Mucosa of rectum (tissue), 2 donors: ENCODE measurements at regions not wholly inside any gene's neighbourhood (a gene's known extent, or its start where the extent isn't known, plus 50 kb on each side); places are given as distances from the start of the nearest gene placed in this dataset.

ENCODE experiments used
- H3K27ac ChIP-seq, 2 donors: one replicate each; pipeline ENCODE4 v1.7.0; 2013; ENCODE audit warnings: inconsistent platforms in 2 of 2, low read depth in 2 of 2, low read length in 2 of 2
- H3K27me3 ChIP-seq, 2 donors: one replicate each; pipeline ENCODE4 v1.7.0; 2013; ENCODE audit warnings: low read length in 2 of 2; ENCODE audit not compliant: control insufficient read depth in 2 of 2, insufficient read depth in 2 of 2
- H3K36me3 ChIP-seq, 2 donors: one replicate each; pipeline ENCODE4 v1.7.0; 2013; ENCODE audit warnings: low read length in 2 of 2; ENCODE audit not compliant: control insufficient read depth in 2 of 2, insufficient read depth in 2 of 2
- H3K4me1 ChIP-seq, 2 donors: one replicate each; pipeline ENCODE4 v1.7.0; 2013; ENCODE audit warnings: low read length in 2 of 2, mild to moderate bottlenecking in 1 of 2; ENCODE audit not compliant: control insufficient read depth in 2 of 2, insufficient read depth in 2 of 2
- H3K4me3 ChIP-seq, 2 donors: one replicate each; pipeline ENCODE4 v1.7.0; 2013; ENCODE audit warnings: low read length in 2 of 2
- H3K9ac ChIP-seq, 2 donors: one replicate each; pipeline ENCODE4 v1.7.0; 2013; ENCODE audit warnings: low read length in 2 of 2, low read depth in 1 of 2, mild to moderate bottlenecking in 1 of 2
- H3K9me3 ChIP-seq, 2 donors: one replicate each; pipeline ENCODE4 v1.7.0; 2013; ENCODE audit warnings: low read length in 2 of 2; ENCODE audit not compliant: control insufficient read depth in 2 of 2
- donor health status: healthy.
- donor health status: Normal muscosa, but diverticular disease.

DNA sequence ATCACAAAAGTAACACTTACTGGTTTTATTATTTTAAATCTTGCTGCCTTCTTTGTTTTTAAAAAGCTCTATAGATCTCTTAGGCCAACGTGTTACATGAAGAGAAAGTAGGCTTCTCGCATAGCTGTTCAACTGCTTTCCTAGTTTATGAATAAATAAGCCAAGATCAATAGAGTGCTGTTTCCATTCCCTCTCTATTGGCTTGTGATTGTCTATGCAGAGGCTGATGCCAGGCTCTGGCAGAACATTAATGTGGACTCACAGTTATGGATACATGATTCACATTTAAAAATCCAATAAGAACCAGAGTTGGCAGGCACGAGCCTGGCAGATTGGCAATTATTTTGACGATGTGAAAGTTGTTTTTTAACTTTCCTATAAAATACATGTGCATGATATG lies 137.5 kb downstream of the GNAT3 start:
- no peak overlapping the region for H3K4me3 ChIP-seq
- H3K4me1 ChIP-seq = no peaks in the 10 kb centered on the region
- no peak overlapping the region for H3K27ac ChIP-seq
- H3K36me3 ChIP-seq = no peaks in the 10 kb centered on the region
- H3K9ac ChIP-seq = no peak overlapping the region
- H3K9me3 ChIP-seq = no peaks in the 10 kb centered on the region
- H3K27me3 ChIP-seq = no peaks in the 10 kb centered on the region

GRCh38 chr7:80373429-80374032 lies 138.3 kb downstream of the GNAT3 start:
- Histone ChIP-seq H3K9ac (no peak overlapping the region), H3K27ac (no peak overlapping the region), H3K36me3 (no peaks in the 10 kb centered on the region), H3K4me3 (no peak overlapping the region), H3K9me3 (no peaks in the 10 kb centered on the region), H3K4me1 (no peaks in the 10 kb centered on the region), H3K27me3 (no peaks in the 10 kb centered on the region)

GRCh38 chr7:80372415-80372814 lies 139.4 kb downstream of the GNAT3 start:
- H3K4me1 ChIP-seq = no peaks in the 10 kb centered on the region

DNA sequence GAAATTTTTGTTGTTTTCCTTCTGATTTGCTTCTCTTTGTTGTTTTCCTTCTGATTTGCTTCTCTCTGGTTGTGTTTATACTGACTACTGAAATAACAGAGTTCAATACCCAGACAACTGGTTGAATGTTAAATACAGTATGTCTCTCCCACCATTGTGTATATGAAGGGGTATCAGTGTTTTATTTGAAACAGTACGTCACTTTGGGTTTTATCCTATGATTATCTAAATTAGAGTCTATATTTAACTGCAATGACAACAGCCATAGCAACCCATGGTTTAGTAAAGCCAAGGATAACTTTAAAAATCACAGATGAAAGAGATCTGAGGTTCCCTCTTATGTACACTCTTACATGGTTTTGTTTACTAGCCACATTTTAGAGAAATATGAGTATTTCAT lies 141.3 kb downstream of the GNAT3 start:
- H3K9ac ChIP-seq = no peak overlapping the region
- no peaks in the 10 kb centered on the region for H3K4me1 ChIP-seq
- H3K4me3 ChIP-seq = no peak overlapping the region
- no peaks in the 10 kb centered on the region for H3K27me3 ChIP-seq
- no peak overlapping the region for H3K27ac ChIP-seq
- no peaks in the 10 kb centered on the region for H3K36me3 ChIP-seq
- H3K9me3 ChIP-seq = peaks cover 0 to 5% of the 10 kb centered on the region in 2 donors

More at GRCh38 chr7:80372415-80372814, 139.4 kb downstream of the GNAT3 start:
- Histone ChIP-seq H3K9ac (no peak overlapping the region), H3K36me3 (no peaks in the 10 kb centered on the region), H3K9me3 (no peaks in the 10 kb centered on the region), H3K27me3 (no peaks in the 10 kb centered on the region), H3K4me3 (no peak overlapping the region), H3K27ac (no peak overlapping the region)

DNA sequence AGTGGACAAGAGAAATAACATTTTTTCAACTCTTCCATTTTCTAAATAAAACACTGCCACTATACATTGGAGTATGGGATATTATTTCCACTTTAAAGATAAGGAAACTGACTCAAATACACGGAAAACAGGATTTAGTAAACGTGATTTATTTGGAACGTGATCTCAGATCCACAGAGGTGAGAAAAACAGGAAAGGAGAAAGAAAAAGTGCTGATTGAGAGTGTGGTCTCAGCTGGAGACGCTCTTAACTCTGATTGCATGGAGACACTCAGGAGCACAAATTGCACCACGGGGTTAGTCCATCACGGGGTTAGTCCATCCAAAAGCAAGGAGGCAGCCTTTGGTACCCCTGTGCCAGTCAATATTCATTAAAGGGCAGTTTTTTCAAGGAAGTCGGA lies 142.5 kb downstream of the GNAT3 start:
- no peak overlapping the region for H3K27ac ChIP-seq
- H3K36me3 ChIP-seq = no peaks in the 10 kb centered on the region
- H3K4me1 ChIP-seq = no peaks in the 10 kb centered on the region
- no peaks in the 10 kb centered on the region for H3K27me3 ChIP-seq
- no peak overlapping the region for H3K4me3 ChIP-seq
- peaks cover 0 to 5% of the 10 kb centered on the region in 2 donors for H3K9me3 ChIP-seq
- no peak overlapping the region for H3K9ac ChIP-seq

- Histone ChIP-seq H3K9me3 (peaks cover 0 to 5% of the 10 kb centered on the region in 2 donors), H3K4me3 (no peak overlapping the region), H3K4me1 (no peaks in the 10 kb centered on the region), H3K27ac (no peak overlapping the region), H3K9ac (no peak overlapping the region), H3K36me3 (no peaks in the 10 kb centered on the region), H3K27me3 (no peaks in the 10 kb centered on the region)
Measured at GRCh38 chr7:80362677-80363076, 149.2 kb downstream of the GNAT3 start.

DNA sequence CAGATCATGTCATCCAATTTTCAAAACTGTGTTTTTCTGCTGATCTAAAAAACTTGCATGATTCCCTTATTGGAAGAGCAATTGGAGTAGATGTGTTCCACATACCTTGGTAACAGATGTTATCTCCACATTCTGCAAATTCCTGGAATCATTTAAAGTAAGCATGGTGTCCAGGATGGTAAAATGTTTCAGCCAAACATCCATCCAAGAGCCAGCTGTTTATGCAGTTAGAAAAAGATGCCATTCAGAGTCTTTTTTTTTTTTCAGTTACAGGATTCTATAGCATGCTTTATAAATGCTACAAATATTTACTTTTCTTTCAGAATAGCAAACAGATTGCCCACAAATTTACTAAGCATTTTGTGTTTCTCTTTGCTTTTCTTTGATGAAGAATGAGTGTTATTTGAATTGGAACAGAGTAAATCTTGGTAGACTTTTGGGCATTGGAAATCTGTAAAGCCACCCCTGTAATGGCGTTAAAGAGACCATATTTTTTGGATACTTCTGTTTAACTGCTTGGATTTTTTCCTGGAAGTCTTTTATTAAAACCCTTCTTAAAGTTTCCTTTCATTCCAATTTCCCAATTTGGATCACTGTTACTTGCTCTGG lies 149.8 kb downstream of the GNAT3 start:
- Histone ChIP-seq H3K27me3 (no peaks in the 10 kb centered on the region), H3K9me3 (peaks cover 0 to 5% of the 10 kb centered on the region in 2 donors), H3K36me3 (no peaks in the 10 kb centered on the region), H3K4me1 (no peaks in the 10 kb centered on the region), H3K4me3 (no peak overlapping the region), H3K9ac (no peak overlapping the region), H3K27ac (no peak overlapping the region)

DNA sequence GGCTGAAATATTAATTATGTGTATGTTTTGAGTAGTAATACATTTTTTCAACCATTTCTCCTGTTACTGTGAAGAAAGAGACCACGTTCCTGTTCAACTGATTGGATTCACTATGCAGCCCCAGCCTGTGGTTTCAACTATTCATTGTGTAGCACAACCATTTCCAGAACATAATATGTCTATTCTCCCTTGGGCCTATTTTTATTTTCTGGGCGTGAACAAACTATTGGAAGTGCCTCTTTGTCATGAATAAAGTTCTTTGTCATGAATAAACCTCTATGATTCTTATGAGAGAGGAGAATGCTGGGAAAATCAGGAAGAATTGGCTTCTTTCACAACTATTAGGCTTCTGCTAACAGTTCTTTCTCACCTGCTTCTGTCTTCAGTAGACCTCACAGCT lies 152.4 kb downstream of the GNAT3 start:
- no peaks in the 10 kb centered on the region for H3K27me3 ChIP-seq
- H3K4me1 ChIP-seq = no peaks in the 10 kb centered on the region
- no peak overlapping the region for H3K9ac ChIP-seq
- H3K27ac ChIP-seq = no peak overlapping the region
- H3K4me3 ChIP-seq = no peak overlapping the region
- no peaks in the 10 kb centered on the region for H3K36me3 ChIP-seq
- no peaks in the 10 kb centered on the region for H3K9me3 ChIP-seq

DNA sequence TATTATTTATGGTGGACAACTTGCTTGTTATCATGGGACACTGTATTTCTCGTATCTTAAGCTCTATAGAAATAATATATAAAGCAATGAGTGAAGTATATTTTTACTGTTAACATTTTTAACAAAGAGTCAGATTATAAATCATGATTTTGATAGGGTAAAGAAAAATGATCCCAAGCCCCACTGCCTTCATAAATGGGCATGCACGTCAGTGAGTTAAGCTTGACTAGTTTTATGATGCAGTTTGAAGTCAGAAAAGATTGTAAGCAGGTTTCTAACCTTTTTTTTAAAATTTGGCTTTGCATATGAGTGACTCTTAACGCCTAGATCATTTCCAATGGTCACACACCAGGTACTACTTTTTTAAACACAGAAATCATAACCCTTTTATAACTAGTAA lies 152.8 kb downstream of the GNAT3 start:
- H3K9me3 ChIP-seq = no peaks in the 10 kb centered on the region
- H3K4me1 ChIP-seq = no peaks in the 10 kb centered on the region
- H3K27me3 ChIP-seq = no peaks in the 10 kb centered on the region
- H3K36me3 ChIP-seq = no peaks in the 10 kb centered on the region
- H3K27ac ChIP-seq = no peak overlapping the region
- H3K4me3 ChIP-seq = no peak overlapping the region
- no peak overlapping the region for H3K9ac ChIP-seq

DNA sequence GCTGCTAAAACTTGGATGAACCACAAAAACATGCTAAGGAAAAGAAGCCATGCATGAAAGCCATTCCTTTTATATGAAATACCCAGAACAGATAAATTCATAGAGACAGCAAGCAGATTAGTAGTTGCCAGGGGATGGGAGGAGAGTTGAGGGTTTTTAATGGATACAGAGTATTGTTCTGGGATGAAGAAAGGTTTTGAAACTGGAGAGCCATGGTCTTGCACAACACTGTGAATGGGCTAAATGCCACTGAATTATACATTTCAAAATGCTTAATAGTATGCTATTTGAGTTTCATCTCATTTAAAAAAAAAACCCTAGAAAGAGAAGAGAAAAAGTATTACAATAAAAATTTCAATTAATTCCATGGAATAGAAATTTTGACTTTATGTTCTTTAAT lies 154.3 kb downstream of the GNAT3 start:
- Histone ChIP-seq H3K9ac (no peak overlapping the region), H3K27me3 (no peaks in the 10 kb centered on the region), H3K27ac (no peak overlapping the region), H3K36me3 (no peaks in the 10 kb centered on the region), H3K9me3 (no peaks in the 10 kb centered on the region), H3K4me3 (no peak overlapping the region), H3K4me1 (no peaks in the 10 kb centered on the region)
